ENCODE measurements at regions not wholly inside any gene's neighbourhood (a gene's known extent, or its start where the extent isn't known, plus 50 kb on each side); places are given as distances from the start of the nearest gene placed in this dataset.

GRCh38 chr1:187409341-187409740 lies 580.6 kb downstream of the PLA2G4A start:
- no peak for TF ChIP-seq CTCF (IDR thresholded peaks at IDR 0.05)
- no peak for TF ChIP-seq POLR2A (IDR thresholded peaks at IDR 0.05)

All from right lobe of liver (tissue), 4 donors.